Stimulated activated CD4-positive, alpha-beta T cell treated with anti-CD3 and anti-CD28 coated beads, Interleukin-1b, Interleukin-23, amount 100 ng/mL, for 24 hours (primary cell): ENCODE measurements at regions not wholly inside any gene's neighbourhood (a gene's known extent, or its start where the extent isn't known, plus 50 kb on each side); places are given as distances from the start of the nearest gene placed in this dataset.
"Not testable (repeated sequence)": the region's sequence is repeated elsewhere in the genome, so short reads cannot be mapped to it uniquely, and the experiment has no call there.

Experiments
- DNase-seq, 4 experiments: peaks; one replicate each; pipeline ENCODE4 v3.0.0-alpha.2; 2020; ENCODE audit warnings: low read depth in 4 of 4, low spot score in 1 of 4

GRCh38 chr3:105223815-105224214, 142.9 kb upstream of the ALCAM start:
- DNase-seq = no peak

- DNase-seq = no peak
These were observed 138.0 kb upstream of the ALCAM start for GRCh38 chr3:105228696-105229095.

GRCh38 chr3:105232553-105232952, 134.2 kb upstream of the ALCAM start:
- no peak for DNase-seq

GRCh38 chr3:105233010-105233409, 133.7 kb upstream of the ALCAM start:
- no peak for DNase-seq

GRCh38 chr3:105235221-105235620, 131.5 kb upstream of the ALCAM start:
- DNase-seq = no peak

- DNase-seq = no peak
These were observed 130.9 kb upstream of the ALCAM start for GRCh38 chr3:105235785-105236184.

GRCh38 chr3:105238367-105238766, 128.3 kb upstream of the ALCAM start:
- no peak for DNase-seq

GRCh38 chr3:105243076-105243475, 123.6 kb upstream of the ALCAM start:
- DNase-seq = no peak

- no peak for DNase-seq
These were observed 120.2 kb upstream of the ALCAM start for GRCh38 chr3:105246536-105246935.

GRCh38 chr3:105253225-105253624, 113.5 kb upstream of the ALCAM start:
- DNase-seq = no peak

- DNase-seq = no peak
These were observed 112.6 kb upstream of the ALCAM start for GRCh38 chr3:105254154-105254553.

- no peak for DNase-seq
These were observed 111.4 kb upstream of the ALCAM start for GRCh38 chr3:105255350-105255749.

GRCh38 chr3:105259496-105259895, 107.2 kb upstream of the ALCAM start:
- no peak for DNase-seq

GRCh38 chr3:105260385-105260784, 106.3 kb upstream of the ALCAM start:
- no peak for DNase-seq

GRCh38 chr3:105274536-105274935, 92.2 kb upstream of the ALCAM start:
- DNase-seq = no peak

GRCh38 chr3:105274958-105275357, 91.8 kb upstream of the ALCAM start:
- DNase-seq = no peak

GRCh38 chr3:105277656-105278055, 89.1 kb upstream of the ALCAM start:
- no peak for DNase-seq

GRCh38 chr3:105278688-105279087, 88.0 kb upstream of the ALCAM start:
- no peak for DNase-seq

GRCh38 chr3:105281989-105282388, 84.7 kb upstream of the ALCAM start:
- DNase-seq = no peak

GRCh38 chr3:105284876-105285275, 81.8 kb upstream of the ALCAM start:
- no peak for DNase-seq

- no peak for DNase-seq
These were observed 81.0 kb upstream of the ALCAM start for GRCh38 chr3:105285653-105286241.

GRCh38 chr3:105293441-105293840, 73.3 kb upstream of the ALCAM start:
- DNase-seq = no peak

GRCh38 chr3:105296182-105296822, 70.4 kb upstream of the ALCAM start:
- not testable (repeated sequence) for DNase-seq
